ENCODE measurements at regions not wholly inside any gene's neighbourhood (a gene's known extent, or its start where the extent isn't known, plus 50 kb on each side); places are given as distances from the start of the nearest gene placed in this dataset.

GRCh38 chr1:36555041-36555440 is 72.3 kb upstream of the CSF3R start:
- Mint-ChIP-seq H3K27ac (no peak overlapping the region), H3K4me3 (no peak overlapping the region), H3K36me3 (ENCODE audit: low read depth) (no peaks in the 10 kb centered on the region), H3K9me3 (no peaks in the 10 kb centered on the region), H3K4me1 (no peaks in the 10 kb centered on the region), H3K27me3 (ENCODE audit: insufficient read depth) (peaks cover 43% of the 10 kb centered on the region)
- 81 to 82% methylated on average over 3 to 5 of the region's 5 CpGs for WGBS, 2 experiments (ENCODE audit: insufficient coverage in 1 of 2, insufficient read length in 1 of 2)
- H3K36me3 ChIP-seq (ENCODE audit: control insufficient read depth, insufficient read depth, low read length): no peaks in the 10 kb centered on the region
- H3K27ac ChIP-seq (ENCODE audit: low read depth, low read length): no peak overlapping the region
- peaks cover 64% of the 10 kb centered on the region for H3K27me3 ChIP-seq (ENCODE audit: control insufficient read depth, insufficient read depth, low read length, poor library complexity, severe bottlenecking)
- no peaks in the 10 kb centered on the region for H3K9me3 ChIP-seq (ENCODE audit: control insufficient read depth, low read length)
- no peak for TF ChIP-seq CTCF (conservative IDR thresholded peaks at IDR 0.05)
- H3K4me1 ChIP-seq (ENCODE audit: control insufficient read depth, insufficient read depth, low read length): no peaks in the 10 kb centered on the region
- H3K4me3 ChIP-seq (ENCODE audit: low read length): no peak overlapping the region
- H3K9ac ChIP-seq (ENCODE audit: extremely low read depth, low read length, poor library complexity, severe bottlenecking): no peak overlapping the region
- peak; percentile 24 for DNase-seq

GRCh38 chr1:36554323-36554628 is 71.6 kb upstream of the CSF3R start:
- no peaks in the 10 kb centered on the region for H3K9me3 Mint-ChIP-seq
- no peaks in the 10 kb centered on the region for H3K36me3 Mint-ChIP-seq (ENCODE audit: low read depth)
- TF ChIP-seq CTCF (conservative IDR thresholded peaks at IDR 0.05): no peak
- H3K27me3 Mint-ChIP-seq (ENCODE audit: insufficient read depth): peaks cover 45% of the 10 kb centered on the region
- DNase-seq: no peak
- no peaks in the 10 kb centered on the region for H3K4me1 Mint-ChIP-seq
- Histone ChIP-seq H3K9ac (ENCODE audit: extremely low read depth, low read length, poor library complexity, severe bottlenecking) (no peak overlapping the region), H3K4me3 (ENCODE audit: low read length) (no peak overlapping the region), H3K27me3 (ENCODE audit: control insufficient read depth, insufficient read depth, low read length, poor library complexity, severe bottlenecking) (peaks cover 70% of the 10 kb centered on the region), H3K4me1 (ENCODE audit: control insufficient read depth, insufficient read depth, low read length) (no peaks in the 10 kb centered on the region), H3K9me3 (ENCODE audit: control insufficient read depth, low read length) (no peaks in the 10 kb centered on the region), H3K36me3 (ENCODE audit: control insufficient read depth, insufficient read depth, low read length) (no peaks in the 10 kb centered on the region), H3K27ac (ENCODE audit: low read depth, low read length) (no peak overlapping the region)
- no peak overlapping the region for H3K27ac Mint-ChIP-seq
- H3K4me3 Mint-ChIP-seq: no peak overlapping the region
- 87 to 100% methylated on average over 2 to 4 of the region's 4 CpGs for WGBS, 2 experiments (ENCODE audit: insufficient coverage in 1 of 2, insufficient read length in 1 of 2)

GRCh38 chr1:36553591-36554322 is 71.0 kb upstream of the CSF3R start:
- no peaks in the 10 kb centered on the region for H3K4me1 ChIP-seq (ENCODE audit: control insufficient read depth, insufficient read depth, low read length)
- no peak overlapping the region for H3K27ac ChIP-seq (ENCODE audit: low read depth, low read length)
- no peaks in the 10 kb centered on the region for H3K36me3 Mint-ChIP-seq (ENCODE audit: low read depth)
- 26 to 30% methylated on average over 7 to 20 of the region's 20 CpGs for WGBS, 2 experiments (ENCODE audit: insufficient coverage in 1 of 2, insufficient read length in 1 of 2)
- no peaks in the 10 kb centered on the region for H3K9me3 Mint-ChIP-seq
- H3K36me3 ChIP-seq (ENCODE audit: control insufficient read depth, insufficient read depth, low read length): no peaks in the 10 kb centered on the region
- peaks cover 70% of the 10 kb centered on the region for H3K27me3 ChIP-seq (ENCODE audit: control insufficient read depth, insufficient read depth, low read length, poor library complexity, severe bottlenecking)
- H3K4me3 Mint-ChIP-seq: no peak overlapping the region
- peak; percentile 97 for DNase-seq
- no peak overlapping the region for H3K9ac ChIP-seq (ENCODE audit: extremely low read depth, low read length, poor library complexity, severe bottlenecking)
- no peaks in the 10 kb centered on the region for H3K4me1 Mint-ChIP-seq
- peaks cover 45% of the 10 kb centered on the region for H3K27me3 Mint-ChIP-seq (ENCODE audit: insufficient read depth)
- no peaks in the 10 kb centered on the region for H3K9me3 ChIP-seq (ENCODE audit: control insufficient read depth, low read length)
- TF ChIP-seq CTCF (conservative IDR thresholded peaks at IDR 0.05): peak; percentile 91
- H3K4me3 ChIP-seq (ENCODE audit: low read length): no peak overlapping the region
- H3K27ac Mint-ChIP-seq: no peak overlapping the region

Data from endodermal cell (in vitro differentiated cells).